ENCODE measurements at regions not wholly inside any gene's neighbourhood (a gene's known extent, or its start where the extent isn't known, plus 50 kb on each side); places are given as distances from the start of the nearest gene placed in this dataset.

DNA sequence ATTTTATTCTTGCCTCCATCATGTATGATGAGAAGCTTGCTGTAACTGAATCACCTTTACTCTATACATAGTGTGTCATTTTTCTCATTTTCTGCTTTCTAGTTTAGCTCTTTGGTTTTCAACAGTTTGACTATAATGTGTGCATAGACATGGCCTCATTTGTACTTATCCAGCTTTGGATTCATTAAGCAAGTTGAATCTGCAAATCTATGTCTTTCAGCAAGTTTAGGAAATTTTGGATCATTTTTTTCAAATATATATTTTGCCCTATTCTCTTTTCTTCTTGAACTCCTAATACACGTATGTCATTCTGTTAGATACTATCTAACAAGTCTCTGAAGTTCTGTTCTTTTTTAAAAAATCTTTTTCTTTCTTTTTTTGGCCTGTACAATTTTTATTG is 57.8 kb downstream of the PRLHR start:
- no peak for DNase-seq (ENCODE audit: low read depth in 1 of 2, low spot score in 1 of 2)

DNA sequence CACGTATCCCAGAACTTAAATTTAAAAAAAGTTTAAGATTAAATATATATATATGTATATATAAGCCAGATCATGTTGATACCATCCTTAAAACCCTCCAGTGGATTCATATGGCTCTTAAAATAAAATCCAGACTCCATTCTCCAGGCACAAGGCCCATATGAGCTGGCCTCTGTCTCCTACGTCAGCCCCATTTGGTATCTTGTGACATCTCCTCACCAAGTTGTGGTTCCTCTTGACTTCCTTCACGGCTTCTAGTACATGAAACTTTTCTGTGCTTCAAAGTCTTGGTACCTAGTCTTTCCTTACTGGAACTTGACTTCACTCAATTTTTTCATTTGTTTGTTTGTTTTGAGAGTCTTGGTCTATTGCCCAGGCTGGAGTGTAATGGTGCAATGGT is 61.3 kb downstream of the PRLHR start:
- DNase-seq (ENCODE audit: low read depth in 1 of 2, low spot score in 1 of 2), result no peak

DNA sequence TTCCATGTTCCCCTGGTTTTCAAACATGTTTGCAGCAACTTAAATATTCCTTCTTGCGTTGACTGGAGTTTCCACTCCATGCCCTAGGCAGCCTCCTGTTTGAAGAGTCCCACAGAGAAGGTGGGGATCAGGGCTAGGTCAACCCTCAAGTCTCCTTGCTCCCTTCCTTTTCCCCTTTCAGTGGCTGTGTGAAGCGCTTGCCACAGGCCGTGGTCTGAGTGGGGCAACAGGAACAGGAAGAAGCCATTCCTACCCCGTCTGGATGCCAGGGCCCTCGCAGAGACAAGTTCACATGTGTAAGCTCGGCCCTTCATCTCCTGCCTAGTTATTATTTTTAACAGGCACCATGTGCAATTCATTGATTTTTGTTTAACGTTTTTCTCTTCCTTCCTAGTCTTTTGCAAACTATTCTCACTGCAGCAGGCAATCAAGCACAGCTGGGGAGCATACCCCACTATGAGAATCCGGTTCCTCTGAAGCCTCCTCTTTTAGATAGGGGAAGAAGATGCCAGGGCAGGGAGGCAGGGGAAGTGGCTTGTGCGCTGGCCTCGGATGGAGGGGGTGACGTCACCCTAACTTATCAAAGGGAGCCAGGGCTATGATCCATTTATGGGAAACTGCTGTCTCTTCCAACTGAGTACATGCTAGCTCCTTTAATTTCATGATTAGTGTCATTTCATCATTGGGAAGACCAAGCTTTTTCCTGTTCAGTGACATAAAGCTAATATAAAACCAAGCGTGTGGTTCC is 64.2 kb downstream of the PRLHR start:
- no peak for DNase-seq (ENCODE audit: low read depth in 1 of 2, low spot score in 1 of 2)

DNA sequence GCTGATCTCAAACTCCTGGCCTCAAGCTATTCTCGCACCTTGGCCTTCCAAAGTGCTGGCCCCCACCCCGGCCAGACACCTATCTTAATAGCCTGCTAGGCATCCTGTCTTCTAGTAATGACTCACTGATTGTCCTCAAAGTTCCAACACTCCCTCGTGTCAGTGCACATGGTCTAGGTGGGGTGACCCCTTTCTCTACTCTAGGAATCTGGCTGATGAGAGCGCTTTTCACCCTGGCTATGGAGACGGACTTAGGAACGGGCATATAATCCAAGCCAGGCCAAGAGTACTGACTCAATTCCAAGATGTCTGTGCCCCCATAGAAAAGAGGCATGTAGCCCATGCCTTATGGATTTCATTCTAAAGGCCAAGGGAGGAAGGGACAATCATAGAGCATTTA is 67.0 kb downstream of the PRLHR start:
- no peak for DNase-seq (ENCODE audit: low read depth in 1 of 2, low spot score in 1 of 2)

DNA sequence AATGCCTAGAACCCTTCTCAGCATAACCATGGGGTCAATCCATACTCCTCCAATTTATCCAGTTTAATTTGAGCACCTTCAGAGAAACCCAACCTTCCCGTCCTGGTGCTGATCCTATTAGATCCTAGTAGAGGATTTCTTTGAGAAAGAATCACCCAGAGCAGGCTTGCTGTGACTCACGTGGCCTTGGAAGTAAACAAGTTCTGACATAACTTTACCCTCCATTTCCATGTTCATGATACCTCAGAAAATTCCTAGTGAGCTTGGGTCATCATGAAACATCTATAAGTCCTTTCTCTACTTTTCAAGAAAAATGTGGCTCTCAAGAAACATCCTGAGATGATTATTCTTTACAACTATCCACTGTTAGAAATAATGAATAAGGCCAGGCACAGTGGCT is 71.7 kb downstream of the PRLHR start:
- DNase-seq (ENCODE audit: low read depth in 1 of 2, low spot score in 1 of 2), result no peak

DNA sequence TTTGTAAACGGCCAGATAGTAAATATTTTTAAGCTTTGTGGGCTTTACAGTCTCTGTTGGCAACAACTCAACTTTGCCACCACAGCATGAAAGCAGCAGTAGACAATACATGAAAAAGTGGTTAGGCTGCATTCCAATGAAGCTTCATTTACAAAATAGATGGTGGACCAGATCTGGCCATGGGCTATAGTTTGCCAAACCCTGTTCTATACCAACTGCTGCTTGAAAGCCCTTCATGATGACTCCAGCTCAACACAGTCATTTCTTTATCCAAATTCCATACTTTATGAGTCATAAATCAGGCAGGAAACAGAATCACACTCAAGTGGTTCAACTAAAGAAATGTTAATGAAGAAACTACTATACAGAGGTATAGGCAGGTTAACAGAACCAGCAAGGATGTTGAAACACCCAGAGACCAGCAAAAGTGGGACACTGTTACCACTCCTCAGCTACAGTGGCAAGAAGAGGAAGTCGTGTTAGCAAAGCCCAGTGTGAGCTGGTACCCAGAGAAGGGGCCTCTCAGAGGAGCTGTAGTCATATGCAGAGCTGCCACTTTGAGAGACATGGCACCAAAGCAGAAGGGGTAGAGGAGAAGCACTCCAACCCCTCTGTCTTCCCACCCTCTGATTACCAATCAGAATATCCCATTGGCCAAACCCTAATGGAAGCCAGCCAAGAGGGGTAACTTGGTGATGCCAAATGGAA is 72.5 kb downstream of the PRLHR start:
- no peak for DNase-seq (ENCODE audit: low read depth in 1 of 2, low spot score in 1 of 2)

DNA sequence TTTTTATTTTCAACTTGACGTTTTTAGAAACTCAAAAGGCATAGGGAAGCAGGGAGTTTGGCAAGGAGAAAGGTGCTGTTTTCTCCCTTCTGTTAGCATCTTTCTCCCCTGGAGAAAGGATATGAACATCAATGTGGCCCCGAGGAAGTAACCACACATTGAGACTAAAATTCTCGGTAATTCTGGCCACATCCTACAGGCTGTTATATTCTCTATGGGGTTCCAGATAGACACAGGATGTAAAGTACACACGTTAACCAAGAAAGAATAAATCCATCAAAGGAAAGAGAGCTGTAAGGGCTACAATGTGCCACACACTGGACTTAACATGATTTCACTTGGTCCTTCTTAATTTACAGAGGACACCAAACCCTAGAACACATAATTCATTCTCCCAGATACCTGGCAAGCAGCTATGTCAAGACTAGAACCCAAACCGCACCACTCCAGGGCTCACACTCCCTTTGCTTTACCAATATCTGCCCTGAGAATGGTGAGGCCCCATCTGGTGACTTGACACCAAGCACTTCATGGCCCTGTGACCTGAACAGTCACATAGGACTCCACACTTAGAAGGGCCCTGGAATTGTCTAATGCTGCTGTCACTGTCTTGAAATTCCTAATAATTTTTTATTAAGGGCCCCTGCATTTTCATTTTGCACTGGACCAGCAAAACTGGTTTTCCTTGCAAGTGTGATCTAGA is 73.9 kb downstream of the PRLHR start:
- no peak for DNase-seq (ENCODE audit: low read depth in 1 of 2, low spot score in 1 of 2)

DNA sequence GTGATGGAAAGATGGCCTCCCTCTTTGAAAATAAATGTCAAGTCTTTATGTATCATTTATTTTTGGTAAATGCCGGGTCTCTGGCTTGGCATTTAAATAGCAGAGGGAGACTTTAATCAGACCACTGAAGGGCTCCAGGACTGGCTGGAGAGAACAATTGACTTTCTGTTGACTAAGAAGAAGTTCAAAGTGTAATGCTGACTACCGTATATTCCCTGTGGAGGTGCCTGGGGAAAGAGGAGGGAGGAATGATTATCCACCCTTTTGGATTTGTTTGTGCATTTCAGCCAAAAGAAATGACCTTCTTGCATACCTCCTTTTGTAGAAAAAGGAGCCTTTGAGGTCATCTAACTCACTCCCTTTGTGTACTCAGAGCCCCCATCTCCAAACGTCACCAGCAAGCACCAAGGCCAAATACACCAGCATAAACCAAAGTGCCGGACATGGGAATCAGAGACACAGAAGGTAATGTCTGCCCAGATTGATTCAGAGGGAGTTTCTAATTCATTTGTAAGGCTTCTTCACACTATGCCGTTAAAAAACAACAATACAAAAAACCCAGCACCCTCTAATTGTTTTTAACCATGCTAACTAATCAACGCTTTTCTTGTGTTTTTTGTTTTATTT is 75.2 kb downstream of the PRLHR start:
- DNase-seq (ENCODE audit: low read depth in 1 of 2, low spot score in 1 of 2), result no peak

DNA sequence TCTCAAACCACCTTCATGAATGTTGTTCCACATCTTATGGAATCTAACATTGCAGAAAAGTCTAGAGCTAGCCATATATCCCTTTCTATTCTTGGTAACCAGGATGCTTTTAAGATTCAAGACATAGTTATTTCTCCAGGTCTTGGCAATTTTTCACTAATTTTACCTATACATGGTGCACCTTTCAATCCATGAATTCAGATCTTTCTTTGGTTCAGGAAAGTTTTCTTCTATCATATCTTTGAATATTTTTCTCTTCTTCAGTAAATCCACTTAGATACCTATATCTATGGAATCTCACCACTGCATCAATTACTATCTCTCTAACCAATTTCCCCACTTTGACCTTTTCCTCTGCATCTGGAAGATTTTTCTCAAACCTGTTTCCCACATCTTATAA is 77.4 kb downstream of the PRLHR start:
- no peak for DNase-seq (ENCODE audit: low read depth in 1 of 2, low spot score in 1 of 2)

DNA sequence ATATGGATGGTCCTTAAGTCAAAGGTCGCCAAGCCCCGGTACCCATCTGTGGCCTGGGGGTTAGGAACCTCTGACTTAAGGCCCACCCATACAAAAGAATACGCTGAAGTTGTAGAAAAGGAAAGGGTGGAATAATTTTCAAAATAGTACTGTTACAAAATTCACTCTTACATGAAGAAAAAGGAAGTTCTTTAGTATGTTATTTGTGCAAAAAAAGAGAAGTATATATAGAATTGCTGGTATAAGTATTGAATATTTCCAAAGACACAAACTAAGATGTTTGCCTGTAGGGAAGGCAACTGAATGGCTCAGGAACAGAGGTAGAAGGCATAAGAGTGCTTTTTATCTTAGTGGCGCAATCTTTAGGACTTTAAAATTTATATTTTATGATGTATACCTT is 78.7 kb downstream of the PRLHR start:
- no peak for DNase-seq (ENCODE audit: low read depth in 1 of 2, low spot score in 1 of 2)

DNA sequence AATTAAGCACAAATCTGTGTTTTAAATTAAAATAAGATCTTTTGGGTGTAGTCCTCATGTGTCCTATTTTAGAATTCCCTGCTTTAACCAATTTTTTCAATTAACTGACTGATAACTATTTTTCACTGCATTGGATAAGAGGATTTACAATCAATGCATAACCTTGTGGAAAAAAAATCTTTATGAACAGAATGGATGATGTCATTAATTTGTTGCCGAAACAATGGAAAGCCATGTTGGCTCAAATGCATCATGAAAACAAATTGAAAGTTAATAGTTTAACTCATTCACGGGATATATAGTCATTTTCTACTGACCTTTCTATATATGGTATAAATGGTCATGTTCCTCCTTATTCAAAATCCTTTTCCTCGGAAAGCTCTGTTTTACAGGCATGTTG is 82.3 kb downstream of the PRLHR start:
- no peak for DNase-seq (ENCODE audit: low read depth in 1 of 2, low spot score in 1 of 2)

DNA sequence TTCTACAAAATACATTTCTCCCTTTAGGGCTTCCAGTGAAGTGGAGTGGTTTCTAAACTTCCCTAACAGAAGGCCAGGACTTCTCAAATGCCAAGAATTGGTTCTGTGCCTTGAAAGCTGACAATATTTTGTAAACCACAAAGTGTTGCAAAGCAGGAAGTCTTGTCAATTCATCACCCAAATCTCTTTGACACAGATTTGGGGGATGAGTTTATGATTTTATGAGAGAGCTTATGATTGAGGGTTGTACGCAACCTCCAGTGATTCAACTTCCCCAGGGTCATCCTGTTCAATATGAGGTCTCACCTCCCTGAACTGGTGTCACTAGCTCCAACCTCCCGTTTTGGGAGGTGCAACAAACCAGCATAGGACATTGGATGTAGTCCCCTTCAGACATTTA is 83.7 kb downstream of the PRLHR start:
- no peak for DNase-seq (ENCODE audit: low read depth in 1 of 2, low spot score in 1 of 2)

DNA sequence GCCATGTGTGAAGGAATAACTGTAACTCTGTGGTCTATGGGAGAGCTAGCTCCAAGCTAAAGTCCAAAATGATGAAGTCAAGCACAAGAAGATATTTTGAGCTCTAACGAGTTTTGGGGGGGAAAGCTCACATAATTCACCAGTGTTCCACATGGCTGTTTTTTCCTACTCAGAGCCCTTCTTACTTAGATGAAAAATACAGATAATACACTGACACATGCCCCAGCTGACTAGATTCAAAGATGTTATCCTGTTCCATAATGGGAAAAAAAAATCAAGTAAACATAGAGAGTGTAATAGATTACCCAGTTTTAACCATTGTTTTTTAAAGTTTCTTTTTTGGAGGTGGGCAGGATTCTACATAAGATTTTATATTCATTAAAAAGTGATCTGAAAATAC is 86.6 kb downstream of the PRLHR start:
- no peak for DNase-seq (ENCODE audit: low read depth in 1 of 2, low spot score in 1 of 2)

DNA sequence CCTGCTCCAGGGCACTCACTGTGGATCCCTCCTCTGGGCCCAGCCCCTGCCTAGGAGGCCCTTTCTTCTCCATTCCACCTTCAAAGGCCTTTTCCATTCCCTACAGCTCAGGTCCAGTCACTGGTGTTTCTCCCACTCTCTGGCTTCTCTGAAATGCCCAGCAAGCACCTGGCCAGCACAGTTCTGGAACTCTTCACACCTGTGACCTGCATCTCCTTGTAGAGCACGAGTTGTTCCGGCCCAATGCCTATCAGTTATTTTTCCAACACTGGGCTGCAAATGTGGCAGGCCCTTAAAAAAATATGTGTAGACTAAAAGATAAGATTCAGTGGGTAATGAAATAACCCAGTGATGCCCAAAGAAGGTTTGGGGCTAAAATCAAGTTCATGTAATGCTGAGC is 87.1 kb downstream of the PRLHR start:
- no peak for DNase-seq (ENCODE audit: low read depth in 1 of 2, low spot score in 1 of 2)

DNA sequence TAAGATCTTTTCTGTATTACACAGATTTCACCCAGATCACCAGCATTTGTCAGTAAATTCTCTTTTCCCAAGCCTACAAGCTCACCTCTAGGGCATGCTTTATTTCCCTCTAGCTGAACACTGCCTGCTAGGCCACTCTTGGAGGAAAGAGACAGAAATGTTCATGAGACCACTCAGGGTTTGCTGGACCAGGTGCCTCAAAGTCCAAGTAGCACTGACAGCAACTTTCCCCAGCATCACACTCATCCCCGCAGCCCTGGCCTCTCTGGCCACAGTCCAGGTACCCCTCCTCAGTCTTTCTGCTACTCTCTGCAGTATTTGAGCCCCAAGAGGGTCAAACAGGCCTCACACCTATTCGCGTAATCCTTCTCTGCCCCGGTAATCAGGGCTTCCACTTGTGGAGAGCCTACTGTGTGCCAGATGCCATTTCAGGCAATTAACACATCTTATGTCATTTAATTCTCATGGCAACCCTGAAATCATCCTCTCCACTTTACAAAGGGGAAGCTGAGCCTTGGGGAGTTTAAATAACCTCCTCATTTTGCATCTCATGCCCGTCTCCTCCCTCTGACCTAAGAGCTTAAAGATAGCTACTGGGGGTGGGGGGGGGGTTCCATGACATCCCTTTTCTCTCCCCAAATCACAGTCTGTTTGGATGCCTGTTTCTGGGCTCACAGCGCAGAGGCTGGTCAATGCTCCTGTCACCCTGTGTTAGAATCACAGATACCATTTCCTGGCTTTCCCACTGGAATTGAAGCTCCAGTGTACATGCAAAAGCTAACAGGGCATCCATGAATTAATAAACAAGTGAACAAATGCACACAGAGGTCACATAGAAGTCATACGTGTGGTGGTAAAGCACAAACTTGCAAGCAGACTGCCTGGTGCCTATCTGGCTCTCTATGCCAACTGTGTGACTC is 88.5 kb downstream of the PRLHR start:
- DNase-seq (ENCODE audit: low read depth in 1 of 2, low spot score in 1 of 2), result no peak

DNA sequence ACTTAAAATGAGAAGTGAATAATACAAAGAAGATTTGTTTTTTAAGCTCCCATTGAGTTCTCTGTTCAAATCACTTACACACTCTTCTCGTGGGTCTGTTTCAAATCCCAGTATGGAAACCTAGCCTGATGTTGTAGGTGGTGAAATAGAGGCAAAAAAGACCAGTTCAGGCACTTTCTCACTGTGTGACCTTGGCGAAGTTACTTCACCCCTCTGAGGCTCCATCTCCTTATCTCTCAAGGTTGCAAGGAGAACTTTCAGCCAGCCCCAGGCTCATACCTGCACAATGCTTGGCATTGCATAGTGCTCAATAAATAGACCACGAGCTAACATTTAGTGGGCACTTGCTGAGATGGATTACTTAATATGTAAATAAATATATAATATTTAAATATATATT is 90.1 kb downstream of the PRLHR start:
- no peak for DNase-seq (ENCODE audit: low read depth in 1 of 2, low spot score in 1 of 2)

DNA sequence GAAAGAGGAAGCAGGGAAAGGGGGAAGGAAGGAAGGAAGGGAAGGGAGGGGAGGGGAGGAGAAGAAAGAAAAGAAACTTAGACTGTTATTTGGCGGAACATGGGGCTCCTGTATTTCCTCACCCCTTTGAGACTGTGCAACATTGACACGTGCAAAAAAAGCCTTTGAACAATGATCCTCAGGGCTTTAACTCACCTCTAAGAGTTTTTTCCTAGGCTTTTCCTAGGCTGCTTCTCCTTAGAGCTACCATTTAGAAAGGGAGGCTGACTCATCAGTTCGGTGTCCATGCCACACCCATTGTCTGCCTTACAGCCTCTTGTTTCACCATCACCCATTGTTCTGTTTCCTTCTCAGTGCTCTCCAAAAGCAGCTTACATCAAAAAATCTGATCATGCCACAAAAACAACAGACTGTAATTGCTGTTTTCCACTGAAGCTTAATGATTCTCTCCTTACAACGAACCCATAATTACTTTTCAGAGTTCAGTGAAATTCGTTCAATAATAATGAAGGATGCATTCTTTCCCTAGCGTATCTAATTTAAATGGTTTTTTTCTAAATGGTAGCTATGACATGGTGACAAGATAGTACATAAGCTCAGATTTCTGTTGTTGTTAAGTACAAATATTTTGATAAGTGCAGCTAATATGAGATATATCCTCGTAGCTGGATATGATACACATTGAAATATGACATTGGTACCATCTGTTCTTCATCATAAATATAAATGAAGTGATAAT is 90.8 kb downstream of the PRLHR start:
- DNase-seq (ENCODE audit: low read depth in 1 of 2, low spot score in 1 of 2), result no peak

DNA sequence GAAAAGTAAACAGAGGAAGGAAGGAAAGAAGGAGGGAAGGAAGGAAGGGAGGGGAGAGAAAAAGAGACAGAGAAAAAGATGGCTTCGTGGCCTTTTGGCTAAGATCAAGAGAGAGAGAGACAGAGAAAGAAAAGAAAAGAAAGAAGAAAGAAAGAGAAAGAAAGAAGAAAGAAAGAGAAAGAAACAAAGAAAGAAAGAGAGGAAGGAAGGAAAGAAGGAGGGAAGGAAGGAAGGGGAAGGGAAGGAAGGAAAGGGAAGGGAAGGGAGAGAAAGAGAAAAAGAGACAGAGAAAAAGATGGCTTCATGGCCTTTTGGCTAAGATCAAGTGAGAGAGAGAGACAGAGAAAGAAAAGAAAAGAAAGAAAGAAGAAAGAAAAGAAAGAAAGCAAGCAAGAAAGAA is 91.4 kb downstream of the PRLHR start:
- no peak for DNase-seq (ENCODE audit: low read depth in 1 of 2, low spot score in 1 of 2)

DNA sequence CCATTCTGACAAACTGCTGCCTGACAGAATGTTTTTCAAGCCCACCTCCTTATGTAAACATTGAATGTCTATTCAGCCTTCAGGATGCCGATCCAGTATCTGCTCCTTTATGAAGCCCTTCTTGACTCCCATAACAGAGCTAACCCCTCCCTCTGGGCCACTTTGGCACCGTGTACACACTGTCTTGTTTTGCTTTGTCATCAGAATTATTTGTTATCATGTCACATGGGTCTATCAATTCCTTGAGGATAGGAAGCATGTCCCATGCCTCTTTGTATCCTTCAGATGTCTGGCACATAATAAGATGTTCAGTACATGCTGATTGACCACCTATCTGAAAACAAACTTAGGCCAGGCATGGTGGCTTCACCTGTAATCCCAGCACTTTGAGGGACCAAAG is 92.3 kb downstream of the PRLHR start:
- DNase-seq (ENCODE audit: low read depth in 1 of 2, low spot score in 1 of 2), result no peak
